BE2C (cell line): ENCODE measurements at regions not wholly inside any gene's neighbourhood (a gene's known extent, or its start where the extent isn't known, plus 50 kb on each side); places are given as distances from the start of the nearest gene placed in this dataset.

ENCODE experiments used
- DNase-seq: peaks from one replicate; pipeline ENCODE4 v3.0.0-alpha.2; 2020
- H3K27me3 ChIP-seq: fragments of 250-450 bp; sonication (Bioruptor Pico); 2 replicates; pipeline ENCODE4 v1.5.1; 2020; ENCODE audit warnings: mild to moderate bottlenecking
- H3K36me3 ChIP-seq: fragments of 250-450 bp; sonication (Bioruptor Pico); 2 replicates; pipeline ENCODE4 v1.5.1; 2020; ENCODE audit warnings: mild to moderate bottlenecking
- H3K4me1 ChIP-seq: fragments of 250-450 bp; sonication (Bioruptor Pico); 2 replicates; pipeline ENCODE4 v1.5.1; 2020
- H3K4me3 ChIP-seq: 2 replicates; pipeline ENCODE4 v1.5.1; 2011; ENCODE audit warnings: low read depth, low read length
- H3K9me3 ChIP-seq: fragments of 250-450 bp; sonication (Bioruptor Pico); 2 replicates; pipeline ENCODE4 v1.5.1; 2020
- TF ChIP-seq, protein P1 (sequence below): IDR thresholded peaks from 2 replicates; pipeline ENCODE4 v1.5.1; 2012; ENCODE audit warnings: mild to moderate bottlenecking, low read depth, low read length

GRCh38 chr12:89927226-89927698 is 218.6 kb upstream of the ATP2B1 start:
- TF ChIP-seq, protein P1, sequence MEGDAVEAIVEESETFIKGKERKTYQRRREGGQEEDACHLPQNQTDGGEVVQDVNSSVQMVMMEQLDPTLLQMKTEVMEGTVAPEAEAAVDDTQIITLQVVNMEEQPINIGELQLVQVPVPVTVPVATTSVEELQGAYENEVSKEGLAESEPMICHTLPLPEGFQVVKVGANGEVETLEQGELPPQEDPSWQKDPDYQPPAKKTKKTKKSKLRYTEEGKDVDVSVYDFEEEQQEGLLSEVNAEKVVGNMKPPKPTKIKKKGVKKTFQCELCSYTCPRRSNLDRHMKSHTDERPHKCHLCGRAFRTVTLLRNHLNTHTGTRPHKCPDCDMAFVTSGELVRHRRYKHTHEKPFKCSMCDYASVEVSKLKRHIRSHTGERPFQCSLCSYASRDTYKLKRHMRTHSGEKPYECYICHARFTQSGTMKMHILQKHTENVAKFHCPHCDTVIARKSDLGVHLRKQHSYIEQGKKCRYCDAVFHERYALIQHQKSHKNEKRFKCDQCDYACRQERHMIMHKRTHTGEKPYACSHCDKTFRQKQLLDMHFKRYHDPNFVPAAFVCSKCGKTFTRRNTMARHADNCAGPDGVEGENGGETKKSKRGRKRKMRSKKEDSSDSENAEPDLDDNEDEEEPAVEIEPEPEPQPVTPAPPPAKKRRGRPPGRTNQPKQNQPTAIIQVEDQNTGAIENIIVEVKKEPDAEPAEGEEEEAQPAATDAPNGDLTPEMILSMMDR, result no peak
- Histone ChIP-seq H3K27me3 (no peaks in the 10 kb centered on the region), H3K36me3 (no peaks in the 10 kb centered on the region), H3K9me3 (no peaks in the 10 kb centered on the region), H3K4me3 (no peak overlapping the region), H3K4me1 (no peaks in the 10 kb centered on the region)
- DNase-seq, result no peak

- no peak for DNase-seq
- TF ChIP-seq, protein P1, result no peak
- Histone ChIP-seq H3K36me3 (no peaks in the 10 kb centered on the region), H3K4me1 (no peaks in the 10 kb centered on the region), H3K4me3 (no peak overlapping the region), H3K27me3 (no peaks in the 10 kb centered on the region), H3K9me3 (no peaks in the 10 kb centered on the region)
These were observed 215.6 kb upstream of the ATP2B1 start for GRCh38 chr12:89924191-89924590.

GRCh38 chr12:89923091-89923490 is 214.5 kb upstream of the ATP2B1 start:
- no peak overlapping the region for H3K4me3 ChIP-seq
- no peaks in the 10 kb centered on the region for H3K36me3 ChIP-seq
- H3K9me3 ChIP-seq, result no peaks in the 10 kb centered on the region
- H3K27me3 ChIP-seq, result no peaks in the 10 kb centered on the region
- no peaks in the 10 kb centered on the region for H3K4me1 ChIP-seq
- no peak for DNase-seq
- TF ChIP-seq, protein P1, result no peak

DNA sequence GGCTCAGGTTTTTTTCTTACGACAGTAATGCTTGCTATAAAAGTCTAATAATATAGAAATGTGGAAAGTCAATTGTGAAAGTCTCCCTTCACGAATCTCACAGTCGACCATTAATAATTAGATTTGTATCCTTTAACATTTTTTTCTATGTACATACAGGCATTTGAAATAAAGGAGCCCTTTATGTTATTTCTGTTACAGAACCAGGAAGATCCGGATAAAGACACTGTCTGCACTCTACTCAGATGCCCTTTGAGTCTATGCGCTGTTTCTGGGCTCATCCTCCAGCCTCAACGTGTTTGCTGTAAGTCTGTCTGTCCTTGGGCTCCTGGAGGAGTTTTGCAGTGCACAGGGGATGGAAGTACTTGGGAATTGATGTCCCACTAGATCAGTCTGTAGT is 212.2 kb upstream of the ATP2B1 start:
- Histone ChIP-seq H3K9me3 (no peaks in the 10 kb centered on the region), H3K36me3 (no peaks in the 10 kb centered on the region), H3K27me3 (no peaks in the 10 kb centered on the region), H3K4me3 (no peak overlapping the region), H3K4me1 (no peaks in the 10 kb centered on the region)
- no peak for DNase-seq
- TF ChIP-seq, protein P1, result no peak

DNA sequence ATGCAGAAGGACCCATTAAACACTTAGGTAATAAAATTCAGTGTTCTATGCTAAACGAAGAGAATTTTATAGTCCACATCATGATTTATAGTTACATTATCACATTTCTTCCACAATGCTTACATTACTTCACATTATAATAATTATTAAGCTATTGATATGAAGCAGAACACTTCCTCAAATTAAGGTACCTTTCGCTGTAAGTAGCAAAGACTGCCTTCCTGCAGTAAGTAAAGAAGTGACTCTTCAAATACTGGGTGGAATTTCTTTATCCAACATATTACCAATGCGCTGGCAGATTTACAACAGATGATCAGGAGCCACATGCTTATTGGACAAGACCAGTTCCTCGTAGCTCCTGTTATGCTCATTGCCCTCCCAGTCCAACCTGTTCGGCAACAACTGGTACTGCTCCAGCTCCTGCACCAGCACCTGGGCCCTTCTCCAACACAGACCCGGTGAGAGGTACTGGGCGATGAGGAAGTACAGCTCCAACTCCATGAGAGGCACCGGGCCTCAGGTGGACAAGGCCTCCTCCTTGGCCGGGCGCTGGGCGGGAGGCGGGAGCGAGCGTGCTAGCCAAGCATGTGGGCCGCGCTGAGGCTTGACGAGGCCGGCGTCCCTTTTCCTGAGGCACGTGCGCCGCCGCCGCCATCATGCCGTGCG is 210.7 kb upstream of the ATP2B1 start:
- no peaks in the 10 kb centered on the region for H3K36me3 ChIP-seq
- no peaks in the 10 kb centered on the region for H3K9me3 ChIP-seq
- TF ChIP-seq, protein P1, result no peak
- H3K4me3 ChIP-seq, result no peak overlapping the region
- no peaks in the 10 kb centered on the region for H3K4me1 ChIP-seq
- no peaks in the 10 kb centered on the region for H3K27me3 ChIP-seq
- no peak for DNase-seq

GRCh38 chr12:89918172-89918846 is 209.7 kb upstream of the ATP2B1 start:
- H3K36me3 ChIP-seq, result no peaks in the 10 kb centered on the region
- TF ChIP-seq, protein P1, result no peak
- no peaks in the 10 kb centered on the region for H3K9me3 ChIP-seq
- H3K27me3 ChIP-seq, result no peaks in the 10 kb centered on the region
- H3K4me3 ChIP-seq, result no peak overlapping the region
- DNase-seq, result no peak
- H3K4me1 ChIP-seq, result no peaks in the 10 kb centered on the region
